Amniotic stem cell (primary cell): ENCODE measurements at regions not wholly inside any gene's neighbourhood (a gene's known extent, or its start where the extent isn't known, plus 50 kb on each side); places are given as distances from the start of the nearest gene placed in this dataset.

ENCODE experiments used
- DNase-seq: peaks from one replicate; lab custom pipeline; 2025; lab: John Stamatoyannopoulos, UW

DNA sequence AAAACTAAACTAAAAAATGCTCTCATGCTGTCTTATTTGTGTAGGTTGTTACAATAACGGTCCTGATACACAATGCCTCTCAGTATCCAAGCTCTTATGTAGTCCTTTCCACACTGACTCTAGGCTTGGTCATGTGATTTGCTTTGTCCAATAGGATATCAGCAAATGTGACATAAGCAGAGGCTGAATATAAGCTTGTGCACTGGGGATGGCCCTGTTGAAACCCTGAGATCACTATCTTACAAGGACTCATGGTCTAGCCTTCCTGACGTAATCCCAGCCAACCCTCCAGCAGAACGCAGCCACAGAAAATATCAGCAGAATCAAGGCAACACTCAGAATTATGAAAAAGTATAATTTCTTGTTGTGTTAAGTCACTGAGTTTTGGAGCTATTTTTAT lies 145.1 kb upstream of the CCN2 start:
- no peak for DNase-seq

GRCh38 chr6:132089173-132089572 lies 138.0 kb upstream of the CCN2 start:
- DNase-seq = no peak

DNA sequence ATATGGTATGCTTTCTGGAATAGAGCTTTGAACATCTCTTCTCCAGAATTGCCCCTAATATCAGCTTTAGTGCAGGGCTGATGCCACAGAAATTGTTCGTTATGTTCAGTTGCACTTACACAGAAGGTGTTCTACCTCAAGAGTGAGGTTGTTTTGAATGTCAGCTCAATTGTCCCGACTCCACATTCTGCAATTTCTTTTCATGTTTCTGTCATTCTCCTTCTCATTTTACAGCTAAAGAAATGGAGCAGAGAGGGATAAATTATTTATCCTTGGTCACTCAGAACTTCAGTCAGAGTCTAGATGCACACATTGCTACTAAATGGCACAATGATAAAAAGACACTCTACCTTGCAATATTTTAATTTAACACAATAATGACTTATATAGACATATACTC lies 137.0 kb upstream of the CCN2 start:
- DNase-seq = no peak

GRCh38 chr6:132087391-132087790 lies 136.2 kb upstream of the CCN2 start:
- DNase-seq = no peak

- no peak for DNase-seq
Measured at GRCh38 chr6:132085731-132086130, 134.6 kb upstream of the CCN2 start.

- peak; percentile 90 for DNase-seq
Measured at GRCh38 chr6:132084811-132085509, 133.8 kb upstream of the CCN2 start.

DNA sequence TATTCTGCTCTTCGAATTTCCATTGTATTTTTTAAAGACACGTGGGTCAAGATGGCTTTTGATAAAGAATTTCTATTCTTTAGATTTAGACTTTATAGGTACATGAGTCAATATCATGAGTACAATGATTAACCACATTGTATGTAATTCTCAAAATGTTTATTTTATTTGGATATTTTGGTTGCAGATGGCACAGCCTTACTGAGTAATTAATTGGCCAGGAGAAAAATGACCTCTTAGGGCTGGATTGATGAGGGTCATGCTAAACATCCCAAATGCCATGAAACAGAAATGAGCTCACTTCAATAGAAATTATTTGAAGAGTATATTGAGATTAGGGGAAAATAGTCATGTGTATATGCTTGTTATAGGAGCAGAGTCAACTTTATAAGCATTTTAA lies 131.2 kb upstream of the CCN2 start:
- DNase-seq = no peak

DNA sequence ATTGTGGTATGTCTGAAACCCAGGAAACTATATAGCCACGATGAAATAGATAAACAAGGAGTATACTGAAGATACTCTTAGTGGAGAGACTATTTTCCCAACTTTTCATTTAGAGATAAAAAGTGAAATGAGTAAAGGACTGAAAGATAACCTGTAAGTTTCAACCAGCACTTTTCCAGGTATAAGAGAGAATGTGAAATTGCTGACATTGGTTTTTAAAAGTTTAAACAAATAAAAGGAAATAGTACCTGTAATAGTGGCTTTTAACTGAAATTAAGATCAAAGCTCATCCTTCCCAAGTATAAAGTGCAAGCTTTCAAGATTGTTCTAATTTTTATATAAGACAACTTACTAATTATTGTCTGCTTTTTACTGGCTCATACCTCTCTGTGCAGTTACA lies 130.2 kb upstream of the CCN2 start:
- DNase-seq = no peak

GRCh38 chr6:132079286-132079685 lies 128.1 kb upstream of the CCN2 start:
- no peak for DNase-seq

- DNase-seq = no peak
Measured at GRCh38 chr6:132076452-132076851, 125.3 kb upstream of the CCN2 start.

- no peak for DNase-seq
Measured at GRCh38 chr6:132072831-132073230, 121.7 kb upstream of the CCN2 start.

- no peak for DNase-seq
Measured at GRCh38 chr6:132072271-132072670, 121.1 kb upstream of the CCN2 start.

DNA sequence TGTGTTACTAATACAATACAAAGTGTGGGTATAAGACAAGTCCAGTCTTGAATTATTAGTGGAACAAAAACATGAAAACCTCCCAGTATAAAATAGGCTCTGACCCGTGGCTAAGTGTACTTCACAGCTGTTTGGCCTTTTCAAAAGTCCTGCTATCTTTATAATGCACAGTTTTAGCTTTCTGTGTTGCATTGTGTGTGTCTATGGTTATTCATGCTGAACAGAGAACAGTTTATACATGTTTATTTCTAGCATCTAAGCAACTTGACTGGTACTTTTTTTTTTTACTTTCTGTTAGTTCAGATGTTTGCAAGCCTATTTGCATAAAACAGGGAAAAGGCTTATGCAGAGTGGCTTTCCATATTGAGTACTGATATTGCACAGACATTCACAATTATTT lies 119.2 kb upstream of the CCN2 start:
- DNase-seq = no peak

DNA sequence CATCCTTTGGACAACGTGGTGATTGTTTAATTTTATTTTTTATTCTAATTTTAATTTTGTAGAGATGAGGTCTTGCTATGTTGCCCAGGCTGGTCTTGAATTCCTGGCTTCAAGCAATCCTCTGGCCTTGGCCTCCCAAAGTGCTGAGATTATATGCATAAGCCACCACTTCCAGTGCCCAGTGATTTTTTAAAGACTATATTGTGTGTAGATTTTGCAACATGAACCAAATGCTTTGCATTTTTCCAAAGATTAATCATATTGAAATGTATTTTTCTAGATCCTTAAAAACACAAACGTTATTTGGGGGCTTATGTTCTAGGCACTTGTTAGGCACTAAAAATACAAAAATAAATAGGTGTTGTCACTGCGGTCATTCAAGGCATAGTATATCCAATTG lies 117.6 kb upstream of the CCN2 start:
- no peak for DNase-seq

DNA sequence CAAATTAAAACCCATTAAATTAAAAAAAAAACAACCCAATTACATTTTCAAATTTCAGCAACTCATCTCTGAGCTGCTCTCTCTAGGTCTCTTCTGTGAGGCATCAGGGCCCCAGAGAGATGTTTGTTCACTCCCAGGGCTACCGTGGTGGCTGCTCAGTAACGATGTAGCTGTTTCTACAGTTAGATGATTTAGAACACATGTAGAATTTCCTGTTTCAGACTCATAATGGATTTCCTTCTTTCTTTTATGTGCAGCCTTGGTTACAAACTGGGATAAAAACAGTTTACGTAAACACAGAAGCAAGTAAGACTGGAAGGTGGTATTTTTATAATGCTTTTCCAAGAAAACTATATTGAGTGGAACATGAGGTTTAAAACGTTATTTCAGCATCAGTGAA lies 116.1 kb upstream of the CCN2 start:
- DNase-seq = no peak

DNA sequence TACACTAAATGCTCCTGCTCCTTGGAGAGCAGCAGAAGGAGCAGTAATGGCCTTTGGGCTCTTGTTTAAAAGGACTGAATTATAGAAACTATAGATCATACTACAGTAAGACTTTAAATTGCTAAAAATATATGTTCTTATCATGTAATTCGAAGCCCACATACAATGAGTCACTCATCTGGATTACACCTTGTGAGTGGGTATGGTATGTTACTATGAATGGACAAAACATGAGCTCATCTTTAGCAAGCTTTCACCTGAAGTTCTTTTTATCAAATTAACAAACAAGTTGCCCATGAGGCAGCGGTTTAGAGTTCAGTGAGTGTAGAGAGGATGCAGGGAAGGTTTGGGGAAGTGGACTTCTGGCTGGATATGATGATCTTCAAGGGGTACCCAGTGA lies 114.4 kb upstream of the CCN2 start:
- no peak for DNase-seq

DNA sequence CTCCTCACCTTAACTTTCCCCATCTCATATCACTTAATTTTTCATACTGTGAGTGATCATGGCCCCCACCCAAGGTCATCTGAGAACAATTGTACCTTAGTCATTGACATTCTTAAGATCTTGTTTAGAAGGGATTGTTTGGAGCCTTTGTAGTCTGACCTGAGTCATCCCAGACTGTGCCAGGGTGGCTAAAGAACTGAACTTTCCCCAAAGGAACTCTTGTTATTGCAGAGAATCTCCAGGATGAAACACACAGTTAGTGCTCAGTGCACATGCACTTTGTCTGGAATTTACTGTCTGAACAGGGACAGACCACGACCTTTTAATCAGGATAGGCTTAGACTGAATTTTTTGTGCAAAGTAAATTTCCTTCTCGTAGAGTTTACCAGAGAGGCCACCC lies 112.6 kb upstream of the CCN2 start:
- no peak for DNase-seq

- DNase-seq = no peak
Measured at GRCh38 chr6:132063204-132063603, 112.0 kb upstream of the CCN2 start.

DNA sequence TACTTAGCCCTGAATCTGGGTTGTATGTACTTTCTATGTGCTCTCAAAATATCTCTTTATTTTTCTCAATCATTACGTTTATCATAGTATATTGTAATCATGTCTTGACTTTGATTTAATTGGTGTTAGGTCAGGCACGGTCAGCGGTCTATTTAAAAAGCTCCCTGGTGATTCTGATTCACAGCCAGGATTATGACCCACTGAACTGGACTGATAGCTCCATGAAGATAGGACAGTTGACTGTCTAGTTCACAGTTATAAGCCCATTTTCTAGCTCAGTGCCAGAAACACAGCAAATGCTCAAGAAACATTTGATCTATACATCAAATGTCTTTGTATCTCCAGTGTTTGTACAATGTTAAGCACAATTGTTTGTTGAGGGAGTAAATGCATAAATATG lies 111.5 kb upstream of the CCN2 start:
- no peak for DNase-seq

DNA sequence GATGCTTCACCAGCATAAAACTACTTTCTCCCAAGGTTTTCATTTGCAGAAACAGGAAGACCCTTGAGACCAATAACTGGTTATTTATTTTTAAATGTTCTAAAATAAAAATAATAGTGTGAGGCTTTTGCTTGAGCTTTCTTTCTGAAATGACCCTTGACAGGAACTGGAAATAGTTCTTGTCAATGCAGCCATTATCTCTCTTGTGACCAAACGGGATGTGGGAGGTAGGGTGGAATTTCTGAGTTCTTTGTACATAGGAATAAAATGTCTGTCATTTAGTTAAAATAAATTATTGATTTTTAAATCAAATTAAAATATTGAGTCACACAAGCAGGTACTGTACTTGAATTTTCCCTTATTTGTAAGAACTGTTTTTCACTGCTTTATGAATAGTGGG lies 110.2 kb upstream of the CCN2 start:
- DNase-seq = no peak

GRCh38 chr6:132060591-132060990 lies 109.4 kb upstream of the CCN2 start:
- peak; percentile 62 for DNase-seq

DNA sequence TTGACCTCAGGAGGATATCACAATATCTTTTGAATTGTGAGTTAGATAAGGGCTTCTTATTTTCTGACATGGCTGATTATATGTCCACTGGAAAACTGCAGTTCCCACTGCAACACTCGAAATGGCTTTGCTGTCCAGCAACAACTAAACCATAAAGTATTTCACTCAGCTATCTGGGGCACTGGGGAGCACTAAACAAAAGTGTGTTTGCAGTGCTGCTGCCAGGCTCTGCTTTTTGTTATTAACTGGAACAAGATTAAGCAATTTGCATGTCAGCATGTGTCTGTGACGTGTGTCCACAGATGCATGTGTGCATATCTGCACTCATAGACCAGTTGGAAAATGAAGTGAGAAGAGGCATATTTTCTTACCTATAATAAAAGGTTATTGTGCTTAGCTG lies 107.8 kb upstream of the CCN2 start:
- no peak for DNase-seq

GRCh38 chr6:132054525-132054924 lies 103.4 kb upstream of the CCN2 start:
- DNase-seq = no peak

DNA sequence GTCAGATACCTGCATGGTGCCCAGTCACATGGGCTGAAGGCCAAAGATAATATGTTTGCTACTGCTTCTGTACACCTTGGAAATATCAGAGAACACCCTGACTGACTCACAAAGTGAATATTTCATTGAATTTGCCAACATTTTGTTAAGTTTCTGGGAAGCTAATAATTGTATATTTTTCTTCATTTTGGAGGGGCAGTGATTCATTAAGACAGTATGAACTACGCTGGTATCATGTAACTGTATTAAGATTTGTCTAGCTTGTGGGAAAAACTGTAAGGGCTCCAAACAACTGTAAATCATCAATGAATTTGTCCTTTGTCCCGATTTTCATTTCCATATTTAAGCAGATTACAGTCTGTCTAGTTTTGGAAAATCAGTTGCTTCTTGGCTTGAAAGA lies 102.3 kb upstream of the CCN2 start:
- DNase-seq = no peak

DNA sequence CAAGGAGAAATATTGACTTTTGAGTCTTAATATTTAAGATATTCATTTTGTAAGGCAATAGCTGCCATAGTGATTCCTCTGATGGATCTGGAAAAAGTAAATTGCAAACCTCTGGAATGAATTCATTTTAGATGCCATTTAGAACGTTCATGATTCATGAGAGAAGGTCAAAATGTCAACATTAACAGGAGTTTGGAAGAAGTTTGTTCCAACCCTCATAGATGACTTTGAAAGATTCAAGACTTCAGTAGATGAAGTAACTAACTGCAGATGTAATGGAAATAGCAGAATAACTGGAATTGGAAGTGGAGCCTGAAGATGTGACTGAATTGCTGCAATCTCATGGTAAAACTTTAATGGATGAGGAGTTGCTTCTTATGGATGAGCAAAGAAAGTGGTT lies 100.9 kb upstream of the CCN2 start:
- DNase-seq = no peak
